HL-60 (cell line): ENCODE measurements at regions not wholly inside any gene's neighbourhood (a gene's known extent, or its start where the extent isn't known, plus 50 kb on each side); places are given as distances from the start of the nearest gene placed in this dataset.

Experiments
- GABPA ChIP-seq: IDR thresholded peaks from 2 replicates; pipeline ENCODE4 v1.6.1; 2012; ENCODE audit warnings: low read depth
- POLR2AphosphoS5 ChIP-seq: IDR thresholded peaks from 2 replicates; pipeline ENCODE4 v1.6.1; 2012; ENCODE audit warnings: low read depth
- REST ChIP-seq: IDR thresholded peaks from 2 replicates; pipeline ENCODE4 v1.6.1; 2012; ENCODE audit warnings: low read depth; ENCODE audit not compliant: insufficient replicate concordance
- SPI1 ChIP-seq: IDR thresholded peaks from 2 replicates; pipeline ENCODE4 v1.6.1; 2012; ENCODE audit warnings: low read depth, mild to moderate bottlenecking, borderline replicate concordance
- TF ChIP-seq, protein P1 (sequence below): IDR thresholded peaks from one replicate; pipeline ENCODE4 v1.5.1; 2011; ENCODE audit warnings: low read length, control low read depth, inconsistent platforms; ENCODE audit not compliant: insufficient read depth

GRCh38 chrX:22748093-22748999, 251.4 kb upstream of the DDX53 start:
- no peak for TF ChIP-seq REST
- TF ChIP-seq, protein P1, sequence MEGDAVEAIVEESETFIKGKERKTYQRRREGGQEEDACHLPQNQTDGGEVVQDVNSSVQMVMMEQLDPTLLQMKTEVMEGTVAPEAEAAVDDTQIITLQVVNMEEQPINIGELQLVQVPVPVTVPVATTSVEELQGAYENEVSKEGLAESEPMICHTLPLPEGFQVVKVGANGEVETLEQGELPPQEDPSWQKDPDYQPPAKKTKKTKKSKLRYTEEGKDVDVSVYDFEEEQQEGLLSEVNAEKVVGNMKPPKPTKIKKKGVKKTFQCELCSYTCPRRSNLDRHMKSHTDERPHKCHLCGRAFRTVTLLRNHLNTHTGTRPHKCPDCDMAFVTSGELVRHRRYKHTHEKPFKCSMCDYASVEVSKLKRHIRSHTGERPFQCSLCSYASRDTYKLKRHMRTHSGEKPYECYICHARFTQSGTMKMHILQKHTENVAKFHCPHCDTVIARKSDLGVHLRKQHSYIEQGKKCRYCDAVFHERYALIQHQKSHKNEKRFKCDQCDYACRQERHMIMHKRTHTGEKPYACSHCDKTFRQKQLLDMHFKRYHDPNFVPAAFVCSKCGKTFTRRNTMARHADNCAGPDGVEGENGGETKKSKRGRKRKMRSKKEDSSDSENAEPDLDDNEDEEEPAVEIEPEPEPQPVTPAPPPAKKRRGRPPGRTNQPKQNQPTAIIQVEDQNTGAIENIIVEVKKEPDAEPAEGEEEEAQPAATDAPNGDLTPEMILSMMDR, result peak; percentile 18
- no peak for TF ChIP-seq POLR2AphosphoS5
- TF ChIP-seq GABPA, result no peak
- no peak for TF ChIP-seq SPI1
